WTC11 (cell line): ENCODE measurements at regions not wholly inside any gene's neighbourhood (a gene's known extent, or its start where the extent isn't known, plus 50 kb on each side); places are given as distances from the start of the nearest gene placed in this dataset.

Source experiments
- ATAC-seq: fragments of 200-7000 bp; cut with Tn5 transposase; 2 replicates; pipeline ENCODE4 v1.10.0; 2021; ENCODE audit warnings: mild to moderate bottlenecking, moderate library complexity
- CTCF ChIA-PET: fragments of 300-600 bp; sonication (Branson Sonifier 250); formaldehyde crosslinking; loops from one replicate; lab custom pipeline; 2021; ENCODE audit warnings: antibody characterized with exemption; lab: Charles Lee
- POLR2A ChIA-PET: fragments of 350-600 bp; sonication (Branson Sonifier 250); formaldehyde crosslinking; loops from one replicate; lab custom pipeline; 2021; ENCODE audit warnings: antibody characterized with exemption; lab: Charles Lee
- DNase-seq: peaks from one replicate; pipeline ENCODE4 v3.0.0; 2021; ENCODE audit warnings: low spot score
- H3K27ac Mint-ChIP-seq: 2 replicates; pipeline ENCODE4 v1.8.0; 2021; ENCODE audit warnings: mixed read lengths
- H3K27me3 Mint-ChIP-seq: 2 replicates; pipeline ENCODE4 v1.8.0; 2021; ENCODE audit warnings: low read depth, mild to moderate bottlenecking, moderate library complexity, mixed read lengths
- H3K36me3 Mint-ChIP-seq: 2 replicates; pipeline ENCODE4 v1.8.0; 2021; ENCODE audit warnings: mixed read lengths
- H3K4me1 Mint-ChIP-seq: 2 replicates; pipeline ENCODE4 v1.8.0; 2022; ENCODE audit warnings: mixed read lengths
- H3K4me3 Mint-ChIP-seq: 2 replicates; pipeline ENCODE4 v1.8.0; 2021; ENCODE audit warnings: mild to moderate bottlenecking, moderate library complexity, mixed read lengths
- H3K9me3 Mint-ChIP-seq: 2 replicates; pipeline ENCODE4 v1.8.0; 2021; ENCODE audit warnings: mixed read lengths
- AFF4 ChIP-seq: sonication (generic); formaldehyde crosslinking; IDR thresholded peaks from 2 replicates; pipeline ENCODE4 v1.8.1; 2023; ENCODE audit warnings: mild to moderate bottlenecking, missing genetic modification reagents, borderline replicate concordance
- E2F1 ChIP-seq: sonication (generic); formaldehyde crosslinking; IDR thresholded peaks from 2 replicates; pipeline ENCODE4 v1.8.0; 2022; ENCODE audit warnings: mild to moderate bottlenecking, missing genetic modification reagents
- E2F5 ChIP-seq: sonication (generic); formaldehyde crosslinking; IDR thresholded peaks from 2 replicates; pipeline ENCODE4 v1.8.1; 2022; ENCODE audit warnings: mild to moderate bottlenecking, moderate library complexity, missing genetic modification reagents
- GABPB1 ChIP-seq: sonication (generic); formaldehyde crosslinking; IDR thresholded peaks from 2 replicates; pipeline ENCODE4 v1.8.1; 2023; ENCODE audit warnings: mild to moderate bottlenecking, missing genetic modification reagents
- IRF2 ChIP-seq: sonication (generic); formaldehyde crosslinking; IDR thresholded peaks from 2 replicates; pipeline ENCODE4 v1.8.0; 2022; ENCODE audit warnings: low read depth, missing genetic modification reagents, borderline replicate concordance
- JAZF1 ChIP-seq: fragments of 250-450 bp; sonication (Bioruptor Pico); IDR thresholded peaks from 2 replicates; pipeline ENCODE4 v1.9.0; 2021; ENCODE audit warnings: moderate library complexity, mild to moderate bottlenecking, inconsistent platforms
- MAX ChIP-seq: sonication (generic); formaldehyde crosslinking; IDR thresholded peaks from 2 replicates; pipeline ENCODE4 v1.8.0; 2022; ENCODE audit warnings: mild to moderate bottlenecking, missing genetic modification reagents
- SOX15 ChIP-seq: fragments of 250-450 bp; sonication (Bioruptor Pico); IDR thresholded peaks from 2 replicates; pipeline ENCODE4 v1.9.0; 2021; ENCODE audit warnings: mild to moderate bottlenecking
- TEAD4 ChIP-seq: sonication (generic); formaldehyde crosslinking; IDR thresholded peaks from 2 replicates; pipeline ENCODE4 v1.8.0; 2022; ENCODE audit warnings: mild to moderate bottlenecking, missing genetic modification reagents
- ZBTB43 ChIP-seq: sonication (generic); formaldehyde crosslinking; IDR thresholded peaks from 2 replicates; pipeline ENCODE4 v1.8.1; 2023; ENCODE audit warnings: mild to moderate bottlenecking, missing genetic modification reagents
- ZNF219 ChIP-seq: sonication (generic); formaldehyde crosslinking; IDR thresholded peaks from 2 replicates; pipeline ENCODE4 v1.8.0; 2023; ENCODE audit warnings: missing genetic modification reagents, mild to moderate bottlenecking, borderline replicate concordance
- ZNF416 ChIP-seq: fragments of 250-450 bp; sonication (Bioruptor Pico); IDR thresholded peaks from 2 replicates; pipeline ENCODE4 v1.9.0; 2021; ENCODE audit warnings: mild to moderate bottlenecking, inconsistent platforms
- ZNF512 ChIP-seq: sonication (generic); formaldehyde crosslinking; IDR thresholded peaks from 2 replicates; pipeline ENCODE4 v1.8.1; 2022; ENCODE audit warnings: missing genetic modification reagents, borderline replicate concordance

- Mint-ChIP-seq H3K36me3 (no peaks in the 10 kb centered on the region), H3K4me1 (no peaks in the 10 kb centered on the region)
Measured at GRCh38 chr22:49181942-49182341, 645.7 kb downstream of the BRD1 start.

GRCh38 chr22:49181431-49181830 lies 646.2 kb downstream of the BRD1 start:
- Mint-ChIP-seq H3K4me1 (no peaks in the 10 kb centered on the region), H3K9me3 (peaks cover 4% of the 10 kb centered on the region), H3K27me3 (no peaks in the 10 kb centered on the region; the same call in 1 of the 2 replicates), H3K36me3 (no peaks in the 10 kb centered on the region), H3K4me3 (no peak overlapping the region), H3K27ac (no peak overlapping the region)
- no peak for TF ChIP-seq E2F1 (CRISPR knock-in tag)
- no peak for TF ChIP-seq SOX15
- TF ChIP-seq ZNF219 (CRISPR knock-in tag): no peak
- TF ChIP-seq ZBTB43 (CRISPR knock-in tag): no peak
- TF ChIP-seq MAX (CRISPR knock-in tag): no peak
- no peak for TF ChIP-seq GABPB1 (CRISPR knock-in tag)
- TF ChIP-seq IRF2 (CRISPR knock-in tag): no peak
- ATAC-seq (no peak), DNase-seq (no peak)
- ChIA-PET POLR2A (no interaction called here), CTCF (interaction anchor here (1.8 kb wide), 1 partner anchor 135 kb away, joined by 7 read pairs; no protein-coding TSS in a partner anchor)

More at GRCh38 chr22:49181942-49182341, 645.7 kb downstream of the BRD1 start:
- CTCF ChIA-PET: interaction anchor here (1.8 kb wide), 1 partner anchor 135 kb away, joined by 7 read pairs; no protein-coding TSS in a partner anchor
- Mint-ChIP-seq H3K27ac (no peak overlapping the region), H3K27me3 (no peaks in the 10 kb centered on the region; the same call in 1 of the 2 replicates), H3K9me3 (peaks cover 6% of the 10 kb centered on the region), H3K4me3 (no peak overlapping the region)
- POLR2A ChIA-PET: no interaction called here
- DNase-seq: no peak
- TF ChIP-seq TEAD4 (CRISPR knock-in tag): no peak
- no peak for TF ChIP-seq AFF4 (CRISPR knock-in tag)
- no peak for TF ChIP-seq ZNF416 (CRISPR knock-in tag)
- TF ChIP-seq JAZF1: no peak
- no peak for TF ChIP-seq E2F5 (CRISPR knock-in tag)
- TF ChIP-seq ZNF512 (CRISPR knock-in tag): no peak
- TF ChIP-seq MAX (CRISPR knock-in tag): no peak
- ATAC-seq: no peak
